ENCODE measurements at regions not wholly inside any gene's neighbourhood (a gene's known extent, or its start where the extent isn't known, plus 50 kb on each side); places are given as distances from the start of the nearest gene placed in this dataset.
A peak's percentile ranks its signal among the peaks of the same experiment; 100 is the strongest.

- ATAC-seq = no peak
- Mint-ChIP-seq H3K36me3 (no peaks in the 10 kb centered on the region), H3K9me3 (no peaks in the 10 kb centered on the region), H3K4me1 (peaks cover 18% of the 10 kb centered on the region), H3K4me3 (no peak overlapping the region), H3K27ac (no peak overlapping the region)
- DNase-seq (ENCODE audit: low spot score in 2 of 2) = no peak
These were observed 97.0 kb upstream of the IRF2BP2 start for GRCh38 chr1:234706931-234707330.

GRCh38 chr1:234706199-234706598 is 96.2 kb upstream of the IRF2BP2 start:
- DNase-seq (ENCODE audit: low spot score in 2 of 2) = no peak
- Mint-ChIP-seq H3K36me3 (no peaks in the 10 kb centered on the region), H3K9me3 (no peaks in the 10 kb centered on the region), H3K4me3 (no peak overlapping the region), H3K27ac (no peak overlapping the region), H3K4me1 (peaks cover 18% of the 10 kb centered on the region)
- ATAC-seq = no peak

GRCh38 chr1:234705615-234706014 is 95.6 kb upstream of the IRF2BP2 start:
- no peaks in the 10 kb centered on the region for H3K36me3 Mint-ChIP-seq
- no peak overlapping the region for H3K27ac Mint-ChIP-seq
- H3K4me3 Mint-ChIP-seq = no peak overlapping the region
- no peaks in the 10 kb centered on the region for H3K9me3 Mint-ChIP-seq
- peaks cover 18% of the 10 kb centered on the region for H3K4me1 Mint-ChIP-seq
- DNase-seq (ENCODE audit: low spot score in 2 of 2) (no peak), ATAC-seq (no peak)

GRCh38 chr1:234704106-234704887 is 94.3 kb upstream of the IRF2BP2 start:
- ATAC-seq (no peak), DNase-seq (ENCODE audit: low spot score in 2 of 2) (no peak)
- Mint-ChIP-seq H3K4me3 (no peak overlapping the region), H3K4me1 (peaks cover 30% of the 10 kb centered on the region), H3K9me3 (no peaks in the 10 kb centered on the region), H3K27ac (no peak overlapping the region), H3K36me3 (no peaks in the 10 kb centered on the region)

GRCh38 chr1:234702342-234703000 is 92.5 kb upstream of the IRF2BP2 start:
- Mint-ChIP-seq H3K4me1 (peaks cover 23% of the 10 kb centered on the region), H3K36me3 (no peaks in the 10 kb centered on the region), H3K27ac (no peak overlapping the region), H3K4me3 (no peak overlapping the region), H3K9me3 (no peaks in the 10 kb centered on the region)
- DNase-seq (ENCODE audit: low spot score in 2 of 2) = peak in 1 of 2 donors; percentile 42
- no peak for ATAC-seq

GRCh38 chr1:234701737-234702341 is 91.9 kb upstream of the IRF2BP2 start:
- Mint-ChIP-seq H3K27ac (no peak overlapping the region), H3K36me3 (no peaks in the 10 kb centered on the region), H3K4me3 (no peak overlapping the region), H3K4me1 (peaks cover 29% of the 10 kb centered on the region), H3K9me3 (no peaks in the 10 kb centered on the region)
- ATAC-seq (no peak), DNase-seq (ENCODE audit: low spot score in 2 of 2) (peak in 1 of 2 donors; percentile 22)

- peak; percentile 93 for ATAC-seq
- H3K4me3 Mint-ChIP-seq = no peak overlapping the region
- peak in 1 of 2 donors; percentile 46 for DNase-seq (ENCODE audit: low spot score in 2 of 2)
- no peaks in the 10 kb centered on the region for H3K9me3 Mint-ChIP-seq
- peaks cover 21% of the 10 kb centered on the region for H3K4me1 Mint-ChIP-seq
- no peaks in the 10 kb centered on the region for H3K36me3 Mint-ChIP-seq
- H3K27ac Mint-ChIP-seq = peak overlapping the region; percentile 41
These were observed 90.1 kb upstream of the IRF2BP2 start for GRCh38 chr1:234699795-234700665.

- Mint-ChIP-seq H3K36me3 (no peaks in the 10 kb centered on the region), H3K9me3 (no peaks in the 10 kb centered on the region), H3K27ac (no peak overlapping the region), H3K4me1 (peaks cover 21% of the 10 kb centered on the region), H3K4me3 (no peak overlapping the region)
- ATAC-seq = no peak
- peak in 1 of 2 donors; percentile 39 for DNase-seq (ENCODE audit: low spot score in 2 of 2)
These were observed 88.7 kb upstream of the IRF2BP2 start for GRCh38 chr1:234698686-234699085.

GRCh38 chr1:234697741-234698140 is 87.8 kb upstream of the IRF2BP2 start:
- DNase-seq (ENCODE audit: low spot score in 2 of 2) = peak in 1 of 2 donors; percentile 38
- Mint-ChIP-seq H3K27ac (peak overlapping the region; percentile 5), H3K9me3 (no peaks in the 10 kb centered on the region), H3K36me3 (no peaks in the 10 kb centered on the region), H3K4me3 (no peak overlapping the region), H3K4me1 (peaks cover 21% of the 10 kb centered on the region)
- ATAC-seq = no peak

- ATAC-seq (no peak), DNase-seq (ENCODE audit: low spot score in 2 of 2) (no peak)
- H3K4me3 Mint-ChIP-seq = no peak overlapping the region
- no peaks in the 10 kb centered on the region for H3K9me3 Mint-ChIP-seq
- H3K4me1 Mint-ChIP-seq = peaks cover 21% of the 10 kb centered on the region
- no peak overlapping the region for H3K27ac Mint-ChIP-seq
- H3K36me3 Mint-ChIP-seq = no peaks in the 10 kb centered on the region
These were observed 87.0 kb upstream of the IRF2BP2 start for GRCh38 chr1:234697015-234697414.

- no peak overlapping the region for H3K4me3 Mint-ChIP-seq
- no peak overlapping the region for H3K27ac Mint-ChIP-seq
- peaks cover 26% of the 10 kb centered on the region for H3K4me1 Mint-ChIP-seq
- no peak for ATAC-seq
- H3K36me3 Mint-ChIP-seq = no peaks in the 10 kb centered on the region
- H3K9me3 Mint-ChIP-seq = no peaks in the 10 kb centered on the region
- DNase-seq (ENCODE audit: low spot score in 2 of 2) = peak in 1 of 2 donors; percentile 38
These were observed 86.2 kb upstream of the IRF2BP2 start for GRCh38 chr1:234696148-234696576.

- Mint-ChIP-seq H3K4me3 (no peak overlapping the region), H3K27ac (no peak overlapping the region), H3K9me3 (no peaks in the 10 kb centered on the region), H3K36me3 (no peaks in the 10 kb centered on the region), H3K4me1 (peaks cover 17% of the 10 kb centered on the region)
- no peak for ATAC-seq
- peak in 1 of 2 donors; percentile 26 for DNase-seq (ENCODE audit: low spot score in 2 of 2)
These were observed 84.7 kb upstream of the IRF2BP2 start for GRCh38 chr1:234694661-234695060.

GRCh38 chr1:234692966-234693580 is 83.1 kb upstream of the IRF2BP2 start:
- Mint-ChIP-seq H3K4me1 (peaks cover 15% of the 10 kb centered on the region), H3K36me3 (no peaks in the 10 kb centered on the region), H3K27ac (no peak overlapping the region), H3K9me3 (no peaks in the 10 kb centered on the region), H3K4me3 (no peak overlapping the region)
- ATAC-seq = no peak
- DNase-seq (ENCODE audit: low spot score in 2 of 2) = no peak

- peak; percentile 90 for ATAC-seq
- no peak overlapping the region for H3K4me3 Mint-ChIP-seq
- no peak for DNase-seq (ENCODE audit: low spot score in 2 of 2)
- H3K9me3 Mint-ChIP-seq = no peaks in the 10 kb centered on the region
- H3K36me3 Mint-ChIP-seq = no peaks in the 10 kb centered on the region
- peaks cover 7% of the 10 kb centered on the region for H3K4me1 Mint-ChIP-seq
- no peak overlapping the region for H3K27ac Mint-ChIP-seq
These were observed 81.6 kb upstream of the IRF2BP2 start for GRCh38 chr1:234691567-234691966.

GRCh38 chr1:234690872-234691271 is 80.9 kb upstream of the IRF2BP2 start:
- Mint-ChIP-seq H3K27ac (no peak overlapping the region), H3K9me3 (no peaks in the 10 kb centered on the region), H3K4me3 (no peak overlapping the region), H3K4me1 (peaks cover 5% of the 10 kb centered on the region), H3K36me3 (no peaks in the 10 kb centered on the region)
- DNase-seq (ENCODE audit: low spot score in 2 of 2) (no peak), ATAC-seq (no peak)

Measured in stimulated activated effector memory CD8-positive, alpha-beta T cell treated with anti-CD3 and anti-CD28 coated beads, Interleukin-12 subunit alpha, Interleukin-12 subunit beta, amount 100 ng/mL, for 72 hours (primary cell).